GM12873 (cell line): ENCODE measurements at regions not wholly inside any gene's neighbourhood (a gene's known extent, or its start where the extent isn't known, plus 50 kb on each side); places are given as distances from the start of the nearest gene placed in this dataset.

Source experiments
- CTCF ChIP-seq: IDR thresholded peaks from 2 replicates; pipeline ENCODE4 v1.5.1; 2012; ENCODE audit warnings: low read depth, mild to moderate bottlenecking, moderate library complexity, low read length, control low read depth; ENCODE audit not compliant: insufficient read depth; ENCODE audit errors: missing control alignments

GRCh38 chr13:44281252-44282000, 92.2 kb upstream of the SERP2 start:
- no peak for TF ChIP-seq CTCF

DNA sequence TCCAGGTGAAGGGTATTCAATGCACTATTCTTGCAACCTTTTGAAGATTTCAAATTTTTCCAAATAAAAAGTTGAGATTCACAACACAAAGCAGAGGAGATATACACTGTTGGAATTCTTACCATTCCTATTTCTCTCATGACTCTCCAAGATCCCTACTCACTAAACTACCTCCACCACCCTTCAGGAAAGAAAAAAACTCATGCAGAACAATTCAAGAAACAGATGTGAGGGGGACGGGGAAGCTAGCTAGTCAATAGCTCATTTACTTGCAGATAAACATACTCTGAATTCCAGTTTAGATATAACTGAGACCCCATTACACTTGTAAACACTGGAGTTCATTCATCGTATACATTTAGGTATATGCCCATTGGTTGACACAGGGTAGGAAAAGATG, 90.0 kb upstream of the SERP2 start:
- no peak for TF ChIP-seq CTCF

DNA sequence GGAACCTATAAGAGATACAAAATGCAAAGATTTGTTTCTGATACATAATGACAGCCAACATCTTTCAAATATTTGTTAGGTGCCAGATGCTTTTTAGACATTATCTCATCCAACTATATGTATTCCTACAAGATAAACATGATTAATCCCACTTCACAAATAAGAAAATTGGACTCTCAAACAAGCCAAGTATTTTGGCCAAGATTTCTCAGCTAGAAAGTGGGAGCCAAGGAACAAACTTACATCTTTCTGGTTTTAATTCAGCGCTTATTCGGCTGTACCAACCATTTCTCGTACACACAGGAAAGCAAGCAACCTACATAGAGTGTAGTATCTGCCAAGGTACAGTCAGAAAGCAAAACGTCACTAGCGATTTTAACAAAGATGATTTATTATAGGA, 85.7 kb upstream of the SERP2 start:
- TF ChIP-seq CTCF = no peak

DNA sequence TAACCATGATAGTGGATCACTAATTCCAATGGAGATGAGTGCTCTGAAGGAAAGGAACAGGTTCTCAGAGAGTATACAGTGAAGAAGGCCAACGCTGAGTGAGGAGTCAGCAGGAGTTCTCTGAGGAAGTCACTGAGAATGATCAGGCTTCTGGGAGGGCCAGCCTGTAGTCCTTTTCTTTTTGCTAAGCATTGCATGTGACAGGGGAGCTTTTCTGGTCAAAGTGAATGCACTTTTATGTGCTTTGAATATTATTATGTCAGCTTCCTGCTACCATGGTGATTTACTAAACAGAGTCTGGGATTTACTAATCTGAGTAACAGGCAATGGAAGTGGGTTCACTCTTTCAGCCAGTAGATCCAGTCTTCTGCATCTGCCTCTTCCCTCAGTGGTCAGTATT, 81.1 kb upstream of the SERP2 start:
- TF ChIP-seq CTCF = no peak

GRCh38 chr13:44293374-44293773, 80.2 kb upstream of the SERP2 start:
- TF ChIP-seq CTCF = no peak

GRCh38 chr13:44293908-44294735, 79.5 kb upstream of the SERP2 start:
- TF ChIP-seq CTCF = no peak

DNA sequence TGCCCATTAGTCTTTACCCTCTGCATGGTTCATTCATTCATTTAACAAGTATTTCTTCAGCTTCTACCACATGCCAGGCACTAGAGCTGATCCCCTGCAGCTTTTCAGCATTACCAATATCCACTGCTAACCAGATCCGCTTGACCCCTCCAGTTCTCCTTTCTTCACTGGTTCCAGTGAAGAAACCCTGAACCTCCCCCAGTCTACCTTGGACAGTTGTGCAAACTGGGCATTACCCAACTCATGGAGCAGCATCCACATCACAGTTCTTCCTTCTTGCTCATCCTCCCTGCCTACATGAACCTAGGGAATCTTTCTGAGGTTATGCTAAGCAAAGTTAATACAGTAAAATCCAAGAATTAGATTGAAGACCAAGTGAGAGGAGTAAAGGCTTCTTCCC, 78.7 kb upstream of the SERP2 start:
- TF ChIP-seq CTCF = no peak
